Panc1 (cell line): ENCODE measurements at regions not wholly inside any gene's neighbourhood (a gene's known extent, or its start where the extent isn't known, plus 50 kb on each side); places are given as distances from the start of the nearest gene placed in this dataset.

ENCODE experiments used
- CTCF ChIP-seq: fragments of 450-650 bp; IDR thresholded peaks from 2 replicates; pipeline ENCODE4 v1.5.1; 2017; ENCODE audit warnings: mild to moderate bottlenecking
- POLR2AphosphoS5 ChIP-seq: IDR thresholded peaks from 2 replicates; pipeline ENCODE4 v1.6.1; 2012; ENCODE audit warnings: mild to moderate bottlenecking, low read depth, low read length, moderate library complexity

DNA sequence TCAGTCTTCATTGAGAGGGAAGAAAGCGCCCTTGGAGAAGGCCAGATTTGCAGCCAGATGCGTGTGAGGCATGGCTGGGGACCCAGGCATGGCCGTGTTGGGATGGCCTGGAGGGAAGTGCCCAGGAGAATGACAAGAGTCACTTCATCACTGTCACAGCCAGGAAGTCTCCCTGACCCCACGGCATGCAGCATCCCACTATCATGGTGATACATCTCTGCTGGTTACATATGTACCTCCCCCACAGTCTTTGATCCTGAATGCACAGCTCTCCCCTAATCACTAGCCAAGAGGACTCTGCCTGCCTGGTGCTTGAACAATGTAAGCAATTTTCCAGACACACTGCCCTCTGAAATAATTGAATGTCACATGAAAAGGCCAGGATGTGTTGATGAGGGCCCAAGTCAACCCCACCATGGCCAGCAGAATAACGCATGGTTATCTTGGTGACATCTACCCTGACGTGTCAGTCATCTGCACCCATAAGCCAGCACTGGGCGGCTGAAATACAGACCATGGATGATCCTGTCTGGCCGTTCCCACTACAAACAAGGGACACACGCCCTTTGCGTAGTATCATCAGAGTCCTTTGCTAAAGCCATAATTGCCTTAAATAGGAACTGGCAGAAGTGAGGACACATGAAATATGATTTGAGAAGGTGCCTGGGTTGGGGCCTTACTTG, 149.7 kb upstream of the SPACA7 start:
- TF ChIP-seq CTCF, result no peak
- TF ChIP-seq POLR2AphosphoS5, result no peak
